ENCODE measurements at regions not wholly inside any gene's neighbourhood (a gene's known extent, or its start where the extent isn't known, plus 50 kb on each side); places are given as distances from the start of the nearest gene placed in this dataset.
A peak's percentile ranks its signal among the peaks of the same experiment; 100 is the strongest.

DNA sequence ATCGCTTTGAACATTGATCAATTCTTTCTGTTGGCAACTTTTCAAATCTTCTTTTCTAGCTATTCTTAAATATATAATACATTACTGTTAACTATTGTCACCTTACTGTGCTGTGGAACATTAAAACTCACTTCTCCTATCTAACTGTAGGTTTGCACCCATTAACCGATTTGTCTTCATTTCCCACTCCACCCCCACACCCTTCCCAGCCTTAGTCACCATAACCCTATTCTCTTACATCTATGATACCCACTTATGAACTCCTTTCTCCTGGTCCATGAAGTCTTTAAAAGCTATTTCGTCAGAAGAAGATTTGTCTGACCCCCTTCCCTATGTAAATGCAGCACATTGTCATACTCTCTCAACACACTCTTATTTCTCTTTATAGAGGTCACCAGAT, 993.4 kb upstream of the EEF2KMT start:
- no peak for DNase-seq (ENCODE audit: low read depth, low spot score)
- Mint-ChIP-seq H3K9me3 (peaks cover 15% of the 10 kb centered on the region), H3K4me1 (no peaks in the 10 kb centered on the region), H3K27ac (ENCODE audit: unreplicated experiment) (no peak overlapping the region), H3K27me3 (ENCODE audit: low read depth) (peaks cover 10% of the 10 kb centered on the region), H3K36me3 (ENCODE audit: low read depth) (no peaks in the 10 kb centered on the region), H3K4me3 (no peak overlapping the region)
- TF ChIP-seq, protein P1, sequence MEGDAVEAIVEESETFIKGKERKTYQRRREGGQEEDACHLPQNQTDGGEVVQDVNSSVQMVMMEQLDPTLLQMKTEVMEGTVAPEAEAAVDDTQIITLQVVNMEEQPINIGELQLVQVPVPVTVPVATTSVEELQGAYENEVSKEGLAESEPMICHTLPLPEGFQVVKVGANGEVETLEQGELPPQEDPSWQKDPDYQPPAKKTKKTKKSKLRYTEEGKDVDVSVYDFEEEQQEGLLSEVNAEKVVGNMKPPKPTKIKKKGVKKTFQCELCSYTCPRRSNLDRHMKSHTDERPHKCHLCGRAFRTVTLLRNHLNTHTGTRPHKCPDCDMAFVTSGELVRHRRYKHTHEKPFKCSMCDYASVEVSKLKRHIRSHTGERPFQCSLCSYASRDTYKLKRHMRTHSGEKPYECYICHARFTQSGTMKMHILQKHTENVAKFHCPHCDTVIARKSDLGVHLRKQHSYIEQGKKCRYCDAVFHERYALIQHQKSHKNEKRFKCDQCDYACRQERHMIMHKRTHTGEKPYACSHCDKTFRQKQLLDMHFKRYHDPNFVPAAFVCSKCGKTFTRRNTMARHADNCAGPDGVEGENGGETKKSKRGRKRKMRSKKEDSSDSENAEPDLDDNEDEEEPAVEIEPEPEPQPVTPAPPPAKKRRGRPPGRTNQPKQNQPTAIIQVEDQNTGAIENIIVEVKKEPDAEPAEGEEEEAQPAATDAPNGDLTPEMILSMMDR (conservative IDR thresholded peaks at IDR 0.05): no peak

DNA sequence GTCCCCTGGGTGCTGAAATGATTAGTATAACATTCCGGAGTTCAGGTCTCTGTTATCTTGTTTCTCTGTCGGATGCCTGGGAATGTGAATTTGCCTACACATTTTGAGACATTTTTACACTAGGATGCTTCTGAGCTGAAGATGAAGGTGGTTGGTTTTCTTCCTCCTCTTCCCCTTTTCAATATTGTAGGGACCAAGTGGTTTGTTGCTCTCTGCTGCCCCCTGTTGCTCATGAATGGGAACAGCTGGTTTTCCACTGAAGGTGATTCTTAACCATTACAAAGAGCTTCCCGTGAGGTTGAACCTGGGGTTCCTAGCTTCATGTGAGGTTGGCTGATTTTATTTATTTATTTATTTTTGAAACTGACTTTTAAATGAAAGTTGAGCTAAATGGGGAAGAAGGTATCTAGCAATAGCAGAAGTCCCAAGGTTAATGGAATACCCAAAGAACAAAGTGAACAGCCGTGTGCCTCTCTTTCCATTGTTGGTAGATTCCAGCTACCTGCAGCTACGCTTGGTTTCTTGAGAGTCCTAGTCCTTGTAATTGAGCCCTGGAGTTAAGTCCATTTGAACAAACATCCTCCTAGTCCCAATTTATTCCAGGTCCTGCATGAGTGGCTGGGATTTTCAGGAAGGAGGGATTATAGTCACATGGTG, 983.9 kb upstream of the EEF2KMT start:
- H3K9me3 Mint-ChIP-seq: peaks cover 2% of the 10 kb centered on the region
- H3K27ac Mint-ChIP-seq (ENCODE audit: unreplicated experiment): no peak overlapping the region
- TF ChIP-seq, protein P1 (conservative IDR thresholded peaks at IDR 0.05): peak; percentile 81
- peak; percentile 48 for DNase-seq (ENCODE audit: low read depth, low spot score)
- no peaks in the 10 kb centered on the region for H3K4me1 Mint-ChIP-seq
- no peak overlapping the region for H3K4me3 Mint-ChIP-seq
- H3K36me3 Mint-ChIP-seq (ENCODE audit: low read depth): no peaks in the 10 kb centered on the region
- peaks cover 29% of the 10 kb centered on the region for H3K27me3 Mint-ChIP-seq (ENCODE audit: low read depth)

DNA sequence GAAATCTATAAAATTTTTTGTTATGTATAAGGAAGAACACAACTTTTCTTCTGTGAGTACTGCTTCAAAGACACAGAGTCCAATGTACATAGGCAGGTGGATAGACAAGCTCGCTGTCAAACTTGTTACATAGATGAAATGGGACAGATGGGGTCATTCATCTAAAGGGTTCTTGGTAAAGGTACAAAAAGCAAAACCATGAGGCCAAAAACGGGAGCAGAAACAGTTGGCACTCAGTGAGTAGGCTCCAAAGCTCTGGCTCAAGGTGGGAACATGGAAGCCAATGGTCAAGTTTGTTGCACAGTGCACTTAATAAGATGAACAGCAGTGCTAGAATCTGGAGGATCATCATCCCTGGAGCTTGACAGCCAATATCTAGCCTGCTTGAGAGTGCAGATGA, 979.0 kb upstream of the EEF2KMT start:
- H3K4me1 Mint-ChIP-seq: no peaks in the 10 kb centered on the region
- H3K36me3 Mint-ChIP-seq (ENCODE audit: low read depth): no peaks in the 10 kb centered on the region
- H3K4me3 Mint-ChIP-seq: no peak overlapping the region
- peaks cover 3% of the 10 kb centered on the region for H3K9me3 Mint-ChIP-seq
- no peak overlapping the region for H3K27ac Mint-ChIP-seq (ENCODE audit: unreplicated experiment)
- TF ChIP-seq, protein P1 (conservative IDR thresholded peaks at IDR 0.05): no peak
- H3K27me3 Mint-ChIP-seq (ENCODE audit: low read depth): peaks cover 18% of the 10 kb centered on the region
- no peak for DNase-seq (ENCODE audit: low read depth, low spot score)

DNA sequence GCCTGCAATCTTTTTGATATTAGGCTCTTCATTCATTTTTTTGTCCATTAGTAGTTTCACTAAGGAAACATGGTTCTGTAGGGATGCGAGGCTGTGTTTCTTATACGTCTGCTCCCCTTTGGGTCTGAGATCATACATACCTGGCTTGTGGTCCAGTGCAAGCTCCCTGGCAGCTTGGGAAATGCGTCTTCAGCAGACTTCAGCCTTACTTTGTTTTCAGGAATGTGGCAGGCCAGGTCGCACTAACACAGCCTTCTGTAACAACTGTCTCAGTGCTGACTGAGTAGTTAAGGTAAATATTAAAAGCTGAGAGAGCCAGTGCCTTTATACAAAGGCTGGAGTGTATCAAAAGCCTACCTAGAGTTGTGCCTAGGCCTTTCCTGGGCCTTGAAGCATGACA, 970.5 kb upstream of the EEF2KMT start:
- Mint-ChIP-seq H3K4me1 (no peaks in the 10 kb centered on the region), H3K4me3 (no peak overlapping the region), H3K36me3 (ENCODE audit: low read depth) (no peaks in the 10 kb centered on the region), H3K9me3 (peaks cover 4% of the 10 kb centered on the region), H3K27me3 (ENCODE audit: low read depth) (peaks cover 3% of the 10 kb centered on the region), H3K27ac (ENCODE audit: unreplicated experiment) (no peak overlapping the region)
- TF ChIP-seq, protein P1 (conservative IDR thresholded peaks at IDR 0.05): no peak
- no peak for DNase-seq (ENCODE audit: low read depth, low spot score)

DNA sequence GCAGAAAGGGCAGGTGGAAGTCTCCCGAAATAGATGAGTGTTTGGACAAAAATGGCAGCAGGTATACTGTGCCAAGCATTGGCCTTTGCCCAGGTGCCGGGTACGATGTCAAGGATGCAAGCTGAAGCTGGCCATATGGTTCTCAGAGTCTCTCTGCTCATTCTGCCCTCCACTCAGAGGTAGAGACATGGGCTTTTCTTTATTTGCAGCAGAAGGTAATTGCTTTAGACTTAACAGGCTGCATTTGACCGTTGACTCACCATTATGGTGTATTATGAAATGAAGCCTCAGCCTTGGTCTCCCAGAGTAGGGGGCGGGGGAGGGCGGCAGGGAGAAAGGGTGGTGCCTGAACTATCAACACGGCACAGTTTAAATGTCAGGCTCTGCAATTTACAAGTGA, 969.1 kb upstream of the EEF2KMT start:
- H3K4me3 Mint-ChIP-seq: no peak overlapping the region
- DNase-seq (ENCODE audit: low read depth, low spot score): no peak
- no peak overlapping the region for H3K27ac Mint-ChIP-seq (ENCODE audit: unreplicated experiment)
- no peaks in the 10 kb centered on the region for H3K4me1 Mint-ChIP-seq
- no peaks in the 10 kb centered on the region for H3K36me3 Mint-ChIP-seq (ENCODE audit: low read depth)
- peaks cover 3% of the 10 kb centered on the region for H3K27me3 Mint-ChIP-seq (ENCODE audit: low read depth)
- peaks cover under 1% of the 10 kb centered on the region for H3K9me3 Mint-ChIP-seq
- TF ChIP-seq, protein P1 (conservative IDR thresholded peaks at IDR 0.05): no peak
